Endothelial cell of umbilical vein (primary cell): ENCODE measurements at regions not wholly inside any gene's neighbourhood (a gene's known extent, or its start where the extent isn't known, plus 50 kb on each side); places are given as distances from the start of the nearest gene placed in this dataset.

Source experiments
- EZH2 ChIP-seq: IDR thresholded peaks from 2 replicates; pipeline ENCODE4 v1.6.1; 2012; ENCODE audit warnings: borderline replicate concordance, low read depth, mild to moderate bottlenecking, moderate library complexity, low read length, inconsistent platforms; ENCODE audit not compliant: severe bottlenecking
- JUN ChIP-seq: IDR thresholded peaks from 2 replicates; pipeline ENCODE4 v1.6.1; 2011; ENCODE audit warnings: borderline replicate concordance, low read depth; ENCODE audit not compliant: insufficient read length, insufficient read depth
- MYC ChIP-seq: IDR thresholded peaks from one replicate; pipeline ENCODE4 v1.6.1; 2011; ENCODE audit warnings: mild to moderate bottlenecking, low read depth, low read length
- POLR2A ChIP-seq: IDR thresholded peaks from 2 replicates; pipeline ENCODE4 v1.6.1; 2012; ENCODE audit warnings: low read depth, mild to moderate bottlenecking, control low read depth, low read length
- POLR2AphosphoS5 ChIP-seq: IDR thresholded peaks from 2 replicates; pipeline ENCODE4 v1.6.1; 2012; ENCODE audit warnings: low read depth, mild to moderate bottlenecking, control low read depth, low read length, moderate library complexity; ENCODE audit not compliant: insufficient read depth
- TF ChIP-seq, protein P1 (sequence below), 2 donors: IDR thresholded peaks; 1 replicate in 1 of 2; 2 replicates in 1 of 2; pipeline ENCODE4 v1.5.1; 2011; ENCODE audit warnings: low read length in 2 of 2, mild to moderate bottlenecking in 2 of 2, moderate library complexity in 2 of 2, control low read depth in 1 of 2, inconsistent platforms in 1 of 2, low read depth in 1 of 2; ENCODE audit not compliant: insufficient read depth in 1 of 2; ENCODE audit errors: extremely low read depth in 1 of 2

DNA sequence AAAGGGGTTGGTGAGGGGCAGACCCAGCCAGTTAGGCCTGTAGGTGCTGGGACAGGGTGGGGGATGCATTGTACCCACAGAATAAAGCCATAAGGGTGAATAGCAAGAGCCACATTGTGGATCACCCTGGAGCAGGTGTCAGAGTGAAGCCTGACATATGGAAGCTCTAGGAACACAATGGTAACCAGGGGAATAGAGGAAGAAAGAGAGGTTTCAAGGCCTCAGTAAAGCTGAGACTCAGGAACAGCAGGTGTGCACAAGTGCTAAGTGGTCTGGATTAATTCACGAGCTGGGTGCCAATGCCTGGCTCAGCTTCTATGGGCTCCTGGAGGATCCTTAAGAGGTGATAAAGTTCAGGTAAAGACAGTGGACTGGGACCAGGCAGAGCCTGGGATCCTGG lies 323.7 kb upstream of the CTNNB1 start:
- TF ChIP-seq POLR2AphosphoS5 (no peak), EZH2 (no peak), POLR2A (no peak), MYC (no peak), JUN (no peak)
- TF ChIP-seq, protein P1, sequence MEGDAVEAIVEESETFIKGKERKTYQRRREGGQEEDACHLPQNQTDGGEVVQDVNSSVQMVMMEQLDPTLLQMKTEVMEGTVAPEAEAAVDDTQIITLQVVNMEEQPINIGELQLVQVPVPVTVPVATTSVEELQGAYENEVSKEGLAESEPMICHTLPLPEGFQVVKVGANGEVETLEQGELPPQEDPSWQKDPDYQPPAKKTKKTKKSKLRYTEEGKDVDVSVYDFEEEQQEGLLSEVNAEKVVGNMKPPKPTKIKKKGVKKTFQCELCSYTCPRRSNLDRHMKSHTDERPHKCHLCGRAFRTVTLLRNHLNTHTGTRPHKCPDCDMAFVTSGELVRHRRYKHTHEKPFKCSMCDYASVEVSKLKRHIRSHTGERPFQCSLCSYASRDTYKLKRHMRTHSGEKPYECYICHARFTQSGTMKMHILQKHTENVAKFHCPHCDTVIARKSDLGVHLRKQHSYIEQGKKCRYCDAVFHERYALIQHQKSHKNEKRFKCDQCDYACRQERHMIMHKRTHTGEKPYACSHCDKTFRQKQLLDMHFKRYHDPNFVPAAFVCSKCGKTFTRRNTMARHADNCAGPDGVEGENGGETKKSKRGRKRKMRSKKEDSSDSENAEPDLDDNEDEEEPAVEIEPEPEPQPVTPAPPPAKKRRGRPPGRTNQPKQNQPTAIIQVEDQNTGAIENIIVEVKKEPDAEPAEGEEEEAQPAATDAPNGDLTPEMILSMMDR (IDR thresholded peaks at IDR 0.05; ENCODE audit: extremely low read depth in 1 of 2, insufficient read depth in 1 of 2, low read depth in 1 of 2, low read length in 2 of 2), result no peak
